Upper lobe of left lung (tissue), 6 donors: ENCODE measurements at regions not wholly inside any gene's neighbourhood (a gene's known extent, or its start where the extent isn't known, plus 50 kb on each side); places are given as distances from the start of the nearest gene placed in this dataset.

ENCODE experiments used
- ATAC-seq, 2 donors: fragments of 200-7000 bp; cut with Tn5 transposase; one replicate each; pipeline ENCODE4 v1.9.1; 2022; ENCODE audit warnings: mild to moderate bottlenecking in 2 of 2, moderate library complexity in 2 of 2; ENCODE audit not compliant: low FRiP score in 2 of 2
- DNase-seq, 2 donors: peaks; one replicate each; pipeline ENCODE4 v3.0.0-alpha.2; 2019 to 2020
- H3K27ac ChIP-seq, 4 donors: fragments of 200-600 bp; sonication (generic); one replicate each; pipeline ENCODE4 v1.5.1; 2016 to 2019
- H3K27me3 ChIP-seq, 4 donors: fragments of 200-600 bp; sonication (generic); one replicate each; pipeline ENCODE4 v1.5.1; 2017 to 2019
- H3K36me3 ChIP-seq, 4 donors: fragments of 200-600 bp; sonication (generic); one replicate each; pipeline ENCODE4 v1.5.1; 2016 to 2019
- H3K4me1 ChIP-seq, 4 donors: fragments of 200-600 bp; sonication (generic); one replicate each; pipeline ENCODE4 v1.5.1; 2018 to 2019
- H3K4me3 ChIP-seq, 4 donors: fragments of 200-600 bp; sonication (generic); one replicate each; pipeline ENCODE4 v1.5.1; 2017 to 2019; ENCODE audit warnings: mild to moderate bottlenecking in 2 of 4, moderate library complexity in 1 of 4
- H3K9me3 ChIP-seq, 4 donors: fragments of 200-600 bp; sonication (generic); one replicate each; pipeline ENCODE4 v1.5.1; 2018 to 2019
- CTCF ChIP-seq, 6 experiments: fragments of 450-650 bp in 4 of 6; fragments of 200-600 bp in 2 of 6; sonication (generic) in 2 of 6; IDR thresholded peaks; one replicate each; pipeline ENCODE4 v1.5.1; 2016 to 2019; ENCODE audit warnings: antibody characterized with exemption in 6 of 6
- EP300 ChIP-seq, 4 donors: sonication (generic); formaldehyde crosslinking; IDR thresholded peaks; one replicate each; pipeline ENCODE4 v1.5.1; 2017; ENCODE audit warnings: antibody characterized with exemption in 4 of 4, control low read depth in 2 of 4
- POLR2A ChIP-seq, 4 donors: fragments of 450-650 bp; IDR thresholded peaks; one replicate each; pipeline ENCODE4 v1.5.1; 2016 to 2017; ENCODE audit warnings: antibody characterized with exemption in 4 of 4, mild to moderate bottlenecking in 2 of 4
- POLR2AphosphoS5 ChIP-seq, 2 donors: sonication (generic); formaldehyde crosslinking; IDR thresholded peaks; one replicate each; pipeline ENCODE4 v1.5.1; 2017; ENCODE audit warnings: antibody characterized with exemption in 2 of 2
- WGBS, 2 donors: methylation state at CpG; one replicate each; pipeline ENCODE4 v1.1.5; 2017 to 2018; 5-methylcytosine and 5-hydroxymethylcytosine counted together
- donor health status: DM: no; HTN: no; CAD: no; lungs with moderate emphysema.
- donor health status: DM: no; HTN: yes; CAD: no; lungs with severe emphysema.

- H3K9me3 ChIP-seq, result no peaks in the 10 kb centered on the region
- TF ChIP-seq CTCF (IDR thresholded peaks at IDR 0.05), result no peak
- TF ChIP-seq EP300 (IDR thresholded peaks at IDR 0.05), result no peak
- no peak for TF ChIP-seq POLR2AphosphoS5 (IDR thresholded peaks at IDR 0.05)
- TF ChIP-seq POLR2A (IDR thresholded peaks at IDR 0.05), result no peak
- H3K36me3 ChIP-seq, result no peaks in the 10 kb centered on the region
- ATAC-seq, result no peak
- H3K27ac ChIP-seq, result no peak overlapping the region
- no peak overlapping the region for H3K4me3 ChIP-seq
- no peaks in the 10 kb centered on the region for H3K4me1 ChIP-seq
- WGBS, 2 donors, result 6 to 25% methylated on average over 1 of the region's 1 CpG
- no peaks in the 10 kb centered on the region for H3K27me3 ChIP-seq
- DNase-seq, result no peak
Observed at GRCh38 chr2:100767224-100767653, 52.7 kb upstream of the NPAS2 start.

- H3K27ac ChIP-seq, result no peak overlapping the region
- H3K36me3 ChIP-seq, result no peaks in the 10 kb centered on the region
- H3K4me1 ChIP-seq, result no peaks in the 10 kb centered on the region
- H3K4me3 ChIP-seq, result no peak overlapping the region
- H3K27me3 ChIP-seq, result no peaks in the 10 kb centered on the region
- ATAC-seq, result no peak
- no peaks in the 10 kb centered on the region for H3K9me3 ChIP-seq
- no peak for TF ChIP-seq POLR2A (IDR thresholded peaks at IDR 0.05)
- TF ChIP-seq CTCF (IDR thresholded peaks at IDR 0.05), result no peak
- no peak for TF ChIP-seq POLR2AphosphoS5 (IDR thresholded peaks at IDR 0.05)
- no peak for TF ChIP-seq EP300 (IDR thresholded peaks at IDR 0.05)
- WGBS, 2 donors, result 83 to 90% methylated on average over 7 of the region's 7 CpGs
- no peak for DNase-seq
Observed at GRCh38 chr2:100767810-100768806, 51.8 kb upstream of the NPAS2 start.
